ENCODE measurements at regions not wholly inside any gene's neighbourhood (a gene's known extent, or its start where the extent isn't known, plus 50 kb on each side); places are given as distances from the start of the nearest gene placed in this dataset.
A peak's percentile ranks its signal among the peaks of the same experiment; 100 is the strongest.

GRCh38 chr1:198966519-198966918 lies 327.7 kb downstream of the PTPRC start:
- ATAC-seq (ENCODE audit: low FRiP score in 2 of 2), result no peak

GRCh38 chr1:198967566-198967965 lies 328.7 kb downstream of the PTPRC start:
- H3K4me1 ChIP-seq, result no peaks in the 10 kb centered on the region
- no peaks in the 10 kb centered on the region for H3K27me3 ChIP-seq
- H3K27ac ChIP-seq, result no peak overlapping the region
- DNase-seq, result no peak
- H3K36me3 ChIP-seq, result no peaks in the 10 kb centered on the region
- no peak for ATAC-seq (ENCODE audit: low FRiP score in 2 of 2)
- no peak overlapping the region for H3K4me3 ChIP-seq
- TF ChIP-seq POLR2A (IDR thresholded peaks at IDR 0.05) (no peak), CTCF (IDR thresholded peaks at IDR 0.05) (no peak), POLR2AphosphoS5 (IDR thresholded peaks at IDR 0.05) (no peak), EP300 (IDR thresholded peaks at IDR 0.05) (no peak)
- no peaks in the 10 kb centered on the region for H3K9me3 ChIP-seq

More at GRCh38 chr1:198966519-198966918, 327.7 kb downstream of the PTPRC start:
- no peak for TF ChIP-seq POLR2A (IDR thresholded peaks at IDR 0.05)
- TF ChIP-seq CTCF (IDR thresholded peaks at IDR 0.05), result no peak
- no peak for TF ChIP-seq POLR2AphosphoS5 (IDR thresholded peaks at IDR 0.05)
- TF ChIP-seq EP300 (IDR thresholded peaks at IDR 0.05), result no peak
- DNase-seq, result no peak
- Histone ChIP-seq H3K4me3 (no peak overlapping the region), H3K27me3 (no peaks in the 10 kb centered on the region), H3K27ac (no peak overlapping the region), H3K9me3 (no peaks in the 10 kb centered on the region), H3K4me1 (no peaks in the 10 kb centered on the region), H3K36me3 (no peaks in the 10 kb centered on the region)
- 80 to 87% methylated on average over 3 to 4 of the region's 4 CpGs for WGBS, 2 donors

- Histone ChIP-seq H3K9me3 (no peaks in the 10 kb centered on the region), H3K27me3 (no peaks in the 10 kb centered on the region), H3K4me1 (no peaks in the 10 kb centered on the region), H3K27ac (no peak overlapping the region), H3K4me3 (no peak overlapping the region), H3K36me3 (no peaks in the 10 kb centered on the region)
- 73 to 88% methylated on average over 2 of the region's 2 CpGs for WGBS, 2 donors
- ATAC-seq (ENCODE audit: low FRiP score in 2 of 2), result no peak
- DNase-seq, result no peak
- no peak for TF ChIP-seq EP300 (IDR thresholded peaks at IDR 0.05)
- TF ChIP-seq CTCF (IDR thresholded peaks at IDR 0.05), result no peak
- TF ChIP-seq POLR2AphosphoS5 (IDR thresholded peaks at IDR 0.05), result no peak
- TF ChIP-seq POLR2A (IDR thresholded peaks at IDR 0.05), result no peak
Observed at GRCh38 chr1:198968866-198969265, 330.0 kb downstream of the PTPRC start.

GRCh38 chr1:198969981-198970380 lies 331.1 kb downstream of the PTPRC start:
- Histone ChIP-seq H3K27me3 (no peaks in the 10 kb centered on the region), H3K9me3 (no peaks in the 10 kb centered on the region), H3K4me3 (no peak overlapping the region), H3K27ac (no peak overlapping the region), H3K36me3 (no peaks in the 10 kb centered on the region), H3K4me1 (no peaks in the 10 kb centered on the region)
- no peak for DNase-seq
- no peak for TF ChIP-seq EP300 (IDR thresholded peaks at IDR 0.05)
- no peak for TF ChIP-seq POLR2A (IDR thresholded peaks at IDR 0.05)
- no peak for TF ChIP-seq CTCF (IDR thresholded peaks at IDR 0.05)
- no peak for TF ChIP-seq POLR2AphosphoS5 (IDR thresholded peaks at IDR 0.05)
- 81 to 86% methylated on average over 1 of the region's 1 CpG for WGBS, 2 donors
- no peak for ATAC-seq (ENCODE audit: low FRiP score in 2 of 2)

- Histone ChIP-seq H3K4me3 (no peak overlapping the region), H3K4me1 (no peaks in the 10 kb centered on the region), H3K9me3 (no peaks in the 10 kb centered on the region), H3K27ac (no peak overlapping the region), H3K36me3 (no peaks in the 10 kb centered on the region), H3K27me3 (no peaks in the 10 kb centered on the region)
- TF ChIP-seq EP300 (IDR thresholded peaks at IDR 0.05) (no peak), POLR2A (IDR thresholded peaks at IDR 0.05) (no peak), CTCF (IDR thresholded peaks at IDR 0.05) (no peak), POLR2AphosphoS5 (IDR thresholded peaks at IDR 0.05) (no peak)
- ATAC-seq (ENCODE audit: low FRiP score in 2 of 2) (peak in 1 of 2 donors; percentile 32), DNase-seq (no peak)
Observed at GRCh38 chr1:198970916-198971315, 332.1 kb downstream of the PTPRC start.

Measured in upper lobe of left lung (tissue), 6 donors.